IPS DF 4.7 (cell line): ENCODE measurements at regions not wholly inside any gene's neighbourhood (a gene's known extent, or its start where the extent isn't known, plus 50 kb on each side); places are given as distances from the start of the nearest gene placed in this dataset.
A peak's percentile ranks its signal among the peaks of the same experiment; 100 is the strongest.
"Not testable (repeated sequence)": the region's sequence is repeated elsewhere in the genome, so short reads cannot be mapped to it uniquely, and the experiment has no call there.

Source experiments
- DNase-seq: peaks from one replicate; pipeline ENCODE4 v3.0.0-alpha.2; 2013; ENCODE audit warnings: low spot score; ENCODE audit errors: extremely low read depth

GRCh38 chr3:101141135-101141534 lies 147.9 kb upstream of the ABI3BP start:
- no peak for DNase-seq

GRCh38 chr3:101138817-101139216 lies 145.6 kb upstream of the ABI3BP start:
- DNase-seq = no peak

GRCh38 chr3:101134331-101134730 lies 141.1 kb upstream of the ABI3BP start:
- no peak for DNase-seq

- no peak for DNase-seq
Measured at GRCh38 chr3:101133652-101134051, 140.4 kb upstream of the ABI3BP start.

GRCh38 chr3:101133197-101133596 lies 140.0 kb upstream of the ABI3BP start:
- not testable (repeated sequence) for DNase-seq

GRCh38 chr3:101131767-101132166 lies 138.5 kb upstream of the ABI3BP start:
- DNase-seq = peak; percentile 9

GRCh38 chr3:101128786-101129185 lies 135.6 kb upstream of the ABI3BP start:
- DNase-seq = no peak

- no peak for DNase-seq
Measured at GRCh38 chr3:101128001-101128400, 134.8 kb upstream of the ABI3BP start.

- no peak for DNase-seq
Measured at GRCh38 chr3:101124125-101124524, 130.9 kb upstream of the ABI3BP start.

- DNase-seq = no peak
Measured at GRCh38 chr3:101123081-101123480, 129.9 kb upstream of the ABI3BP start.

GRCh38 chr3:101122681-101123080 lies 129.5 kb upstream of the ABI3BP start:
- no peak for DNase-seq

- DNase-seq = no peak
Measured at GRCh38 chr3:101120039-101120438, 126.8 kb upstream of the ABI3BP start.

- no peak for DNase-seq
Measured at GRCh38 chr3:101119535-101119934, 126.3 kb upstream of the ABI3BP start.

- no peak for DNase-seq
Measured at GRCh38 chr3:101117980-101118379, 124.8 kb upstream of the ABI3BP start.

GRCh38 chr3:101117465-101117864 lies 124.2 kb upstream of the ABI3BP start:
- no peak for DNase-seq

- not testable (repeated sequence) for DNase-seq
Measured at GRCh38 chr3:101110295-101110694, 117.1 kb upstream of the ABI3BP start.

- DNase-seq = no peak
Measured at GRCh38 chr3:101104321-101104720, 111.1 kb upstream of the ABI3BP start.

- no peak for DNase-seq
Measured at GRCh38 chr3:101102678-101103296, 109.6 kb upstream of the ABI3BP start.

GRCh38 chr3:101100361-101101009 lies 107.3 kb upstream of the ABI3BP start:
- no peak for DNase-seq

GRCh38 chr3:101099791-101100190 lies 106.6 kb upstream of the ABI3BP start:
- DNase-seq = no peak

GRCh38 chr3:101096444-101096843 lies 103.2 kb upstream of the ABI3BP start:
- DNase-seq = no peak

GRCh38 chr3:101095693-101096430 lies 102.6 kb upstream of the ABI3BP start:
- DNase-seq = no peak

GRCh38 chr3:101091489-101091888 lies 98.3 kb upstream of the ABI3BP start:
- DNase-seq = no peak
